Thoracic aorta (tissue), 2 donors: ENCODE measurements at regions not wholly inside any gene's neighbourhood (a gene's known extent, or its start where the extent isn't known, plus 50 kb on each side); places are given as distances from the start of the nearest gene placed in this dataset.

ENCODE experiments used
- ATAC-seq: fragments of 150-250 bp; one replicate; pipeline ENCODE4 v1.8.0; 2017; ENCODE audit warnings: low read depth; ENCODE audit not compliant: insufficient number of reproducible peaks, low FRiP score
- DNase-seq: peaks from one replicate; pipeline ENCODE4 v3.0.0-alpha.2; 2020; ENCODE audit warnings: low spot score
- H3K27ac ChIP-seq, 2 donors: fragments of 200-600 bp; sonication (generic); 1 replicate in 1 of 2; 2 replicates in 1 of 2; pipeline ENCODE4 v1.5.1; 2016; ENCODE audit warnings: mild to moderate bottlenecking in 2 of 2, moderate library complexity in 2 of 2
- H3K27me3 ChIP-seq: fragments of 200-600 bp; sonication (generic); replicated peaks from 2 replicates; pipeline ENCODE4 v1.6.0; 2016; ENCODE audit warnings: mild to moderate bottlenecking; ENCODE audit not compliant: insufficient read depth
- H3K36me3 ChIP-seq: fragments of 200-600 bp; sonication (generic); one replicate; pipeline ENCODE4 v1.5.1; 2016
- H3K4me1 ChIP-seq, 2 donors: fragments of 200-600 bp; sonication (generic); 1 replicate in 1 of 2; 2 replicates in 1 of 2; pipeline versions ENCODE4 v1.5.1 to v1.6.0; 2016; ENCODE audit warnings: low read depth in 2 of 2, mild to moderate bottlenecking in 1 of 2; ENCODE audit not compliant: control insufficient read depth in 1 of 2
- H3K4me3 ChIP-seq: fragments of 200-600 bp; sonication (generic); 2 replicates; pipeline ENCODE4 v1.5.1; 2016; ENCODE audit warnings: mild to moderate bottlenecking
- H3K9me3 ChIP-seq: fragments of 200-600 bp; sonication (generic); 2 replicates; pipeline ENCODE4 v1.5.1; 2016
- TF ChIP-seq, protein P1 (sequence below): fragments of 200-600 bp; sonication (generic); IDR thresholded peaks from one replicate; pipeline ENCODE4 v1.5.1; 2019; ENCODE audit warnings: antibody characterized with exemption

DNA sequence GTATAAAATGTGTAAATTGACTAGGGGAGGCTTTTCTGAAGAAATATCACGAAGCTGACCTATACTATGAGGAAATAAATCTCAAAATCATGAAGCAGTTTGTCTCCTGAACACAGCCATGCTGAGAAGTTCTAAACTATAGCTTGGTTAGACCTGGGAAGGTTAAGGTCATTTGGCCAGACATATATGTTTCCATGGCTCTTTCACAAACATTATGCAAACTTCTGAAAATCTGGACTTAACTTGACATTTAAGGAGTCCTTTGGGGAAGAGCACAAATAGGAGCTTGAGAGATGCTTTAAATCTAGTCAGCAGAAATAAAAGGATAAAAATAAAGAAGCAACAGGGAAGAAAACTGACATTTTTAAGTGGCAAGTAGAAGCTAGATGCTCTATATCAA, 115.9 kb upstream of the MEOX2 start:
- no peak overlapping the region for H3K4me3 ChIP-seq
- H3K27me3 ChIP-seq: no peaks in the 10 kb centered on the region
- TF ChIP-seq, protein P1, sequence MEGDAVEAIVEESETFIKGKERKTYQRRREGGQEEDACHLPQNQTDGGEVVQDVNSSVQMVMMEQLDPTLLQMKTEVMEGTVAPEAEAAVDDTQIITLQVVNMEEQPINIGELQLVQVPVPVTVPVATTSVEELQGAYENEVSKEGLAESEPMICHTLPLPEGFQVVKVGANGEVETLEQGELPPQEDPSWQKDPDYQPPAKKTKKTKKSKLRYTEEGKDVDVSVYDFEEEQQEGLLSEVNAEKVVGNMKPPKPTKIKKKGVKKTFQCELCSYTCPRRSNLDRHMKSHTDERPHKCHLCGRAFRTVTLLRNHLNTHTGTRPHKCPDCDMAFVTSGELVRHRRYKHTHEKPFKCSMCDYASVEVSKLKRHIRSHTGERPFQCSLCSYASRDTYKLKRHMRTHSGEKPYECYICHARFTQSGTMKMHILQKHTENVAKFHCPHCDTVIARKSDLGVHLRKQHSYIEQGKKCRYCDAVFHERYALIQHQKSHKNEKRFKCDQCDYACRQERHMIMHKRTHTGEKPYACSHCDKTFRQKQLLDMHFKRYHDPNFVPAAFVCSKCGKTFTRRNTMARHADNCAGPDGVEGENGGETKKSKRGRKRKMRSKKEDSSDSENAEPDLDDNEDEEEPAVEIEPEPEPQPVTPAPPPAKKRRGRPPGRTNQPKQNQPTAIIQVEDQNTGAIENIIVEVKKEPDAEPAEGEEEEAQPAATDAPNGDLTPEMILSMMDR: no peak
- DNase-seq (no peak), ATAC-seq (no peak)
- no peak overlapping the region for H3K27ac ChIP-seq
- H3K9me3 ChIP-seq: no peaks in the 10 kb centered on the region
- peaks cover 6 to 9% of the 10 kb centered on the region in 2 donors for H3K4me1 ChIP-seq
- H3K36me3 ChIP-seq: no peaks in the 10 kb centered on the region

DNA sequence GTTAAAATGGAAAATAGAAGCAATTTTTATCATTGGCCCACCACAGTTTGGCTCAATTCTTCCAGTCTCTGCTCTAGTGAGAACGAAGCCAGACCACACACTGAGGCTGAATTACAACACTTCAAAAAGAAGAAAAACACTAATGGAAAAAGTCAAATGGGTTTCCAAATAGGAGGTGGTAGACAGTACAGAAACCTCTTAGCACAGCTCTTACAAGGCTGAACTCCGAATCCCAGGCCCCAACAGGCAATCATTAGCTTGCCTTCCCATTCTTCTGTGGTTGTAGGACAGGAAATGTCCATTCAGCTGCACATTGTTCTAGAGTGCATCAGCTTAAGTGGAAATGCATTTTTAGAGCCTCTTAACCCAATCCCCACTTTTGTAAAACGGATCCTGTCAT, 115.1 kb upstream of the MEOX2 start:
- H3K4me3 ChIP-seq: no peak overlapping the region
- no peaks in the 10 kb centered on the region for H3K9me3 ChIP-seq
- no peaks in the 10 kb centered on the region for H3K36me3 ChIP-seq
- DNase-seq (no peak), ATAC-seq (no peak)
- H3K27ac ChIP-seq: peak overlapping the region in 1 of 2 donors; percentile 6
- peaks cover 6 to 9% of the 10 kb centered on the region in 2 donors for H3K4me1 ChIP-seq
- TF ChIP-seq, protein P1: no peak
- no peaks in the 10 kb centered on the region for H3K27me3 ChIP-seq

- no peaks in the 10 kb centered on the region for H3K36me3 ChIP-seq
- ATAC-seq (no peak), DNase-seq (no peak)
- H3K27me3 ChIP-seq: no peaks in the 10 kb centered on the region
- H3K9me3 ChIP-seq: no peaks in the 10 kb centered on the region
- peaks cover 6 to 9% of the 10 kb centered on the region in 2 donors for H3K4me1 ChIP-seq
- TF ChIP-seq, protein P1: no peak
- no peak overlapping the region for H3K27ac ChIP-seq
- no peak overlapping the region for H3K4me3 ChIP-seq
These were observed 114.6 kb upstream of the MEOX2 start for GRCh38 chr7:15801041-15801440.

DNA sequence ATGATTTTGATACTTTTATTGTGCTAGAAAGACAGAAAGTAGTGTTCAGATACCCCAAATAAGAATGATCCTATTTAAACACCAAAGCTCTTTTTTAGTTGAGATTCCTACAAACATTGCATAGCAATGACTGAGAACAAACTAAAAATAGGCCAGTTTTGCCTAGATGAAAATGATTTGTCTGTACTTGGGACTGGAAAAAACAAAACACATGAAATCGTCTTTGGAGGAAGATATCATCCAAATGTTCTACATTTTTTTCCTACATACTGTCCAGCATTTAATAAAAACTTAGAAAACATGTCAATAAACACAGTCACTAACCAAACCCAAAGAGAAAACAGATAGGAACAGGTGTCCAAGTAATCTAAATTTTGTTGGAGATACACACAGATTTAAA, 111.6 kb upstream of the MEOX2 start:
- TF ChIP-seq, protein P1: no peak
- H3K27me3 ChIP-seq: no peaks in the 10 kb centered on the region
- H3K27ac ChIP-seq: no peak overlapping the region
- DNase-seq (no peak), ATAC-seq (no peak)
- H3K4me3 ChIP-seq: no peak overlapping the region
- no peaks in the 10 kb centered on the region for H3K36me3 ChIP-seq
- peaks cover 6 to 9% of the 10 kb centered on the region in 2 donors for H3K4me1 ChIP-seq
- no peaks in the 10 kb centered on the region for H3K9me3 ChIP-seq

- Histone ChIP-seq H3K27ac (no peak overlapping the region), H3K36me3 (no peaks in the 10 kb centered on the region), H3K4me1 (peaks cover 6% of the 10 kb centered on the region in 2 donors), H3K4me3 (no peak overlapping the region), H3K9me3 (no peaks in the 10 kb centered on the region), H3K27me3 (no peaks in the 10 kb centered on the region)
- DNase-seq (no peak), ATAC-seq (no peak)
- TF ChIP-seq, protein P1: no peak
These were observed 108.9 kb upstream of the MEOX2 start for GRCh38 chr7:15795393-15795792.
